LNCAP (cell line): ENCODE measurements at regions not wholly inside any gene's neighbourhood (a gene's known extent, or its start where the extent isn't known, plus 50 kb on each side); places are given as distances from the start of the nearest gene placed in this dataset.

Source experiments
- TF ChIP-seq, protein P1 (sequence below): fragments of 450-650 bp; IDR thresholded peaks from 2 replicates; pipeline ENCODE4 v1.5.1; 2017; ENCODE audit warnings: mild to moderate bottlenecking

DNA sequence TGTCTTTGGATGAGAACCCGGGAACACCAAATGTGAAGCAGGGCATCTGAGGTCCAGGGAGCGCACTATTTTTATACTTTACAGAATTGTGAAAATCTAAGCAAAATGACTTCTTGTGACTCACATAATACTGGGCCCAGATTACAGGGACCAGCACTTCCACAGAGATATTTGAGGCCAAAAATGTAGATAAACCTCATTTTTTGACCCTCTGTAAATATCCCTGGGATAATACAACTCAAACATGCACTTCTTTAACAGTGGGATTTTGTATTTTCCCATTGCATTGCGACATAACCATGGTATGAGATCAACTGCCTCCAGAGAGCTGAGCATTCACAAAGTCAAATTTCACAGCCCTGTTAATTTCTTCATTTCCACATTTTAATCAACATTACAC is 289.4 kb upstream of the ADGRL4 start:
- TF ChIP-seq, protein P1, sequence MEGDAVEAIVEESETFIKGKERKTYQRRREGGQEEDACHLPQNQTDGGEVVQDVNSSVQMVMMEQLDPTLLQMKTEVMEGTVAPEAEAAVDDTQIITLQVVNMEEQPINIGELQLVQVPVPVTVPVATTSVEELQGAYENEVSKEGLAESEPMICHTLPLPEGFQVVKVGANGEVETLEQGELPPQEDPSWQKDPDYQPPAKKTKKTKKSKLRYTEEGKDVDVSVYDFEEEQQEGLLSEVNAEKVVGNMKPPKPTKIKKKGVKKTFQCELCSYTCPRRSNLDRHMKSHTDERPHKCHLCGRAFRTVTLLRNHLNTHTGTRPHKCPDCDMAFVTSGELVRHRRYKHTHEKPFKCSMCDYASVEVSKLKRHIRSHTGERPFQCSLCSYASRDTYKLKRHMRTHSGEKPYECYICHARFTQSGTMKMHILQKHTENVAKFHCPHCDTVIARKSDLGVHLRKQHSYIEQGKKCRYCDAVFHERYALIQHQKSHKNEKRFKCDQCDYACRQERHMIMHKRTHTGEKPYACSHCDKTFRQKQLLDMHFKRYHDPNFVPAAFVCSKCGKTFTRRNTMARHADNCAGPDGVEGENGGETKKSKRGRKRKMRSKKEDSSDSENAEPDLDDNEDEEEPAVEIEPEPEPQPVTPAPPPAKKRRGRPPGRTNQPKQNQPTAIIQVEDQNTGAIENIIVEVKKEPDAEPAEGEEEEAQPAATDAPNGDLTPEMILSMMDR = no peak

DNA sequence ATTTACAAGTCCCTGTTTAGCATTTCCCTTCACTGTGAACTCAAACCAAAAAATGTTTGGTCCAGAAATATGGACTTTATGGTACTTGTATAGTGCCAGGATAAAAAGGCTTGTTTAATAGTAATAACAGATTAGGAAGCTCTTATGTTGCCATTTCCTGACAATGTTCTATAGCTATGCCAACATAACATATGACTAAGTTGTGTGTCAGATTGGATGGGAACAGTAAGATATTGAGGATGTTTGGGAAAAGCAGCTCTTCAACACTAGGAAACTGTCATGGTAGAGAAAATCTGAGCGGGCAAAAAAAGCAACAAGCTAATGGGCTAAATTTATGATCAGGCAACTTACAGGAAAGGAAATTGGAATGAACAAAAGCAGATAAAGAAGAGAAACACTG is 287.1 kb upstream of the ADGRL4 start:
- TF ChIP-seq, protein P1 = no peak

DNA sequence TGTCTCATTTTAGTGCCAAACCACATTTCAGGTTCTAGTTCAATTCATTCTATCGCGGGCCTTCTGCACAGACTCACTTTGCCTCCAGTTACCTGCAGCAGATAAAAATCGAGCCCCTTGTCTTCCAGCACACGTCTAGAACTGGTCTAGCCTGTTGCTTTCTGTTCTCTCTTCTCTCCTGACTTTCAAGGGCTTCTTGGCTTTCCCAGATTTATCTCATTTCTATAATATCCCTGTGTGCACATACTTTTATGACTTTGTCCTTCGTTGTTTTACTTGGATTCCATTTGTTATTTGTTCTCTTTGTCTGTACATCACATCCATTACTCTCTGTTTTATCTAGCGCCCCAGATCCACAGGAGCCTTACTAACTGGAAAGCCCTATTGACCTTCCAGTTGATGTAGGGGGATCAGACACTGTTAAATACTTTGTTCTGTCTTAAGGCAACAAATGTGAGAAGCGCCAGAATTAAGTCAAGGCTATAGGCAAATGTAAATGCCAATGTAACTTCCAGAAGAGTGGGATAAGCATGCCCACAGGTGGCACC is 284.5 kb upstream of the ADGRL4 start:
- TF ChIP-seq, protein P1 = no peak

DNA sequence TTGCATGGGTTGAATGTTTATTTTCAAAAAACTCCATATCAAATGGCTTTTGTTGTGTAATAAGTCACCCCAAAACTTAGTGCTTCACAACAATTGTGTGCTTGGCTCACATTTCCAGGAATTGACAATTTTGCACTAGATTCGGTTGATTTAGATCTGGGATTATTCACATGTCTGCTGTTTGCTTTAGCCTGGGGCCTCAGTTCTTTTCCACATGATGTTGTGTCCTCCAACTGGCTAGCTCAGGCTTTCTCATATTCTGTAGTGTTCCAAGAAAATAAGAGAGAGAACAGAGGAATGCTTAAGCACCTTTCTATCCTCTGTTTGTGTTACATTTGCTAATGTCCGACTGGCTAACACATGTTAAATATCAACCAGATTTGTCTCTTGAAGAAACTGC is 281.5 kb upstream of the ADGRL4 start:
- TF ChIP-seq, protein P1 = no peak

DNA sequence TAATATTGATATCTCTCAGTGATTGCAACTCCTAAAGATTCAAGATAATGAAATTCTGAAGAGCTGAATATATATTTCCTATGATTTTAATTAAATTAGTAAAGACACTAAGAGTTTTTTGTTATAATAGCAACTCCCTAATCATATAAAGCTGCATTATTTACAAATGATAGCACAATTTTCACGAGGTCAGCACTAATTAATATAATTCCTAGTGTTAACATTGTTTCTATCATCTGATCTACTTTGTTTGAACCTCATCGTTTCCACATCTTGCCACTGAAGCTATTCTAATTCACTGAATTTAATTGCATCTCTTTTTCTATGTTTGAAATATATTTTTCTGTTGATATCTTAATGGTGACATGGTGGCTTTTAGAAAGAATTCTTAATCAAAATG is 279.1 kb upstream of the ADGRL4 start:
- TF ChIP-seq, protein P1 = no peak

DNA sequence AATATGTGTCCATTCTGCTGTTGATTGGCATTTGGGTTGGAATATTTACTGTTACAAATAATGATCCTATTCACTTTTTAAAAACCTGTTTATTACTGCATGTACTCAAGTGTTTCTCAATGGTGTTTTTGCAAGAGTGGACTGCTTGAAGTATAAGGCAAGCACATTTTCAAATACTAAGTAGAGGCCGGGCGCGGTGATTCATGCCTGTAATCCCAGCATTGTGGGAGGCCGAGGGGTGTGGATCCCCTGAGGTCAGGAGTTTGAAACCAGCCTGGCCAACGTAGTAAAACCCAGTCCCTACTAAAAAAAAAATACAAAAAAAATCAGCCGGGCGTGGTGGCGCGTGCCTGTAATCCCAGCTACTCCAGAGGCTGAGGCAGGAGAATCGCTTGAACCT is 276.9 kb upstream of the ADGRL4 start:
- TF ChIP-seq, protein P1 = no peak

DNA sequence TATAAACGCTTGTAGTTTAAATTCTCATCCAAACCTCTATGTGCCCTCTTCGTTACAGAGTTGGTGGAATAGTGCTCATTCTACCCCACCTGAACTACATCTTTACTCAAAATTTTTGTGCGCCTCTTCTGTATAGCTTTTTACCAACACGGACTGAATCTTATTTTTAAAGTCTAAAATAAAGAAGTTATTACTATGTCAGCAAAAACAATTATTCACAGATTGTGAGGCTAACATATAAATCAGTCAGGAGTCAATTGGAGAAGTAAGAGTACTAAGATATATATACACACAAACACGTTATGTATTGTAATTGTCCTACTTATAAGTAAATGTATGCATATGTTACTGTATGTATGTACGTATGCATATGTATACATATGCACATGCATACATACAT is 274.9 kb upstream of the ADGRL4 start:
- TF ChIP-seq, protein P1 = no peak

DNA sequence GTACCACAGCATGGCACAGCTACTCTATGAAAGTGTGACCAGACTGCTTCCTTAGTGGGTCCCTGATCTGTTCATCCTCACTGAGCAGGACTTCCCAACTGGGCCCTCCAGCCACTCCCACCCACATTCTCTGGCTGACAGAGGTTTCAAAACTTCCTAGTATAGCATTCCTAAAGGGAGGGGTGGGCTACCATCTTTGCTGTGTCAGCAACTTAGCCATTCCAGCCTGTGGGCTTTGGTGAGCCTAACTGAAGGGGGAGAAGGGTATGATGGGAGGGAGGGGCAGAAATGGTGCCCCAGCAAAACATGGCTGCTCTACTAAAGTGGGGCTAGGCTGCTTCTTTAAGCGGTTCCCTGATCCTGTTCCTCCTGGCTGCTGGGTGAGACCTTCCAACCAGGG is 265.2 kb upstream of the ADGRL4 start:
- TF ChIP-seq, protein P1 = no peak
